GM12892 (cell line): ENCODE measurements at regions not wholly inside any gene's neighbourhood (a gene's known extent, or its start where the extent isn't known, plus 50 kb on each side); places are given as distances from the start of the nearest gene placed in this dataset.

Experiments used
- POLR2A ChIP-seq: IDR thresholded peaks from 2 replicates; pipeline ENCODE4 v1.6.1; 2011; ENCODE audit warnings: low read depth, low read length, control low read depth
- POLR2AphosphoS5 ChIP-seq: IDR thresholded peaks from 2 replicates; pipeline ENCODE4 v1.6.1; 2011; ENCODE audit warnings: low read depth, low read length, control low read depth
- TAF1 ChIP-seq: IDR thresholded peaks from 2 replicates; pipeline ENCODE4 v1.6.1; 2011; ENCODE audit warnings: low read depth, mild to moderate bottlenecking, control low read depth, low read length, borderline replicate concordance

DNA sequence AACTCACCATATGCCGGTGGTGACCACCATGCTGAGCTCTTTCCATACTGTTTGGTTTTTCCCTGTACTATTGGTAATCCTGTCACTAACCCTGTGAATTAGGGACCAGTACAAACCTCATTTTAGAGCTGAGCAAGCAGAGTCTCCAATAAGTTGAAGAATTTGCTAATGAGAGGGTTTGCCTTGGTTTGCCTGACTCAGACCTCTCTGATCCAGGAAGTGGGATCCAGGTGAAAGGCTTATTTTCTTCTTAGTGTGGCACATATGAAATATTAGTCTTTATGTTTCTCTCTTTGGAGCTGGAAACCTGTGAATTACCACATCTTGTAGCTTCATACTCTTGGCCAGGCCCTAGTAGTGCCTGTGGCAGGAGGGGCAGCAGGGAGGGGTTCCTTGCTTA is 114.1 kb upstream of the IGFBP3 start:
- TF ChIP-seq TAF1 = no peak
- no peak for TF ChIP-seq POLR2AphosphoS5
- no peak for TF ChIP-seq POLR2A
